HL-60 (cell line): ENCODE measurements at regions not wholly inside any gene's neighbourhood (a gene's known extent, or its start where the extent isn't known, plus 50 kb on each side); places are given as distances from the start of the nearest gene placed in this dataset.

ENCODE experiments used
- POLR2AphosphoS5 ChIP-seq: IDR thresholded peaks from 2 replicates; pipeline ENCODE4 v1.6.1; 2012; ENCODE audit warnings: low read depth
- TF ChIP-seq, protein P1 (sequence below): IDR thresholded peaks from one replicate; pipeline ENCODE4 v1.5.1; 2011; ENCODE audit warnings: low read length, control low read depth, inconsistent platforms; ENCODE audit not compliant: insufficient read depth
- TF ChIP-seq, protein P2 (sequence below): IDR thresholded peaks from 2 replicates; pipeline ENCODE4 v1.6.1; 2012; ENCODE audit warnings: low read depth; ENCODE audit not compliant: insufficient replicate concordance

- TF ChIP-seq, protein P1, sequence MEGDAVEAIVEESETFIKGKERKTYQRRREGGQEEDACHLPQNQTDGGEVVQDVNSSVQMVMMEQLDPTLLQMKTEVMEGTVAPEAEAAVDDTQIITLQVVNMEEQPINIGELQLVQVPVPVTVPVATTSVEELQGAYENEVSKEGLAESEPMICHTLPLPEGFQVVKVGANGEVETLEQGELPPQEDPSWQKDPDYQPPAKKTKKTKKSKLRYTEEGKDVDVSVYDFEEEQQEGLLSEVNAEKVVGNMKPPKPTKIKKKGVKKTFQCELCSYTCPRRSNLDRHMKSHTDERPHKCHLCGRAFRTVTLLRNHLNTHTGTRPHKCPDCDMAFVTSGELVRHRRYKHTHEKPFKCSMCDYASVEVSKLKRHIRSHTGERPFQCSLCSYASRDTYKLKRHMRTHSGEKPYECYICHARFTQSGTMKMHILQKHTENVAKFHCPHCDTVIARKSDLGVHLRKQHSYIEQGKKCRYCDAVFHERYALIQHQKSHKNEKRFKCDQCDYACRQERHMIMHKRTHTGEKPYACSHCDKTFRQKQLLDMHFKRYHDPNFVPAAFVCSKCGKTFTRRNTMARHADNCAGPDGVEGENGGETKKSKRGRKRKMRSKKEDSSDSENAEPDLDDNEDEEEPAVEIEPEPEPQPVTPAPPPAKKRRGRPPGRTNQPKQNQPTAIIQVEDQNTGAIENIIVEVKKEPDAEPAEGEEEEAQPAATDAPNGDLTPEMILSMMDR = no peak
- no peak for TF ChIP-seq POLR2AphosphoS5
- TF ChIP-seq, protein P2, sequence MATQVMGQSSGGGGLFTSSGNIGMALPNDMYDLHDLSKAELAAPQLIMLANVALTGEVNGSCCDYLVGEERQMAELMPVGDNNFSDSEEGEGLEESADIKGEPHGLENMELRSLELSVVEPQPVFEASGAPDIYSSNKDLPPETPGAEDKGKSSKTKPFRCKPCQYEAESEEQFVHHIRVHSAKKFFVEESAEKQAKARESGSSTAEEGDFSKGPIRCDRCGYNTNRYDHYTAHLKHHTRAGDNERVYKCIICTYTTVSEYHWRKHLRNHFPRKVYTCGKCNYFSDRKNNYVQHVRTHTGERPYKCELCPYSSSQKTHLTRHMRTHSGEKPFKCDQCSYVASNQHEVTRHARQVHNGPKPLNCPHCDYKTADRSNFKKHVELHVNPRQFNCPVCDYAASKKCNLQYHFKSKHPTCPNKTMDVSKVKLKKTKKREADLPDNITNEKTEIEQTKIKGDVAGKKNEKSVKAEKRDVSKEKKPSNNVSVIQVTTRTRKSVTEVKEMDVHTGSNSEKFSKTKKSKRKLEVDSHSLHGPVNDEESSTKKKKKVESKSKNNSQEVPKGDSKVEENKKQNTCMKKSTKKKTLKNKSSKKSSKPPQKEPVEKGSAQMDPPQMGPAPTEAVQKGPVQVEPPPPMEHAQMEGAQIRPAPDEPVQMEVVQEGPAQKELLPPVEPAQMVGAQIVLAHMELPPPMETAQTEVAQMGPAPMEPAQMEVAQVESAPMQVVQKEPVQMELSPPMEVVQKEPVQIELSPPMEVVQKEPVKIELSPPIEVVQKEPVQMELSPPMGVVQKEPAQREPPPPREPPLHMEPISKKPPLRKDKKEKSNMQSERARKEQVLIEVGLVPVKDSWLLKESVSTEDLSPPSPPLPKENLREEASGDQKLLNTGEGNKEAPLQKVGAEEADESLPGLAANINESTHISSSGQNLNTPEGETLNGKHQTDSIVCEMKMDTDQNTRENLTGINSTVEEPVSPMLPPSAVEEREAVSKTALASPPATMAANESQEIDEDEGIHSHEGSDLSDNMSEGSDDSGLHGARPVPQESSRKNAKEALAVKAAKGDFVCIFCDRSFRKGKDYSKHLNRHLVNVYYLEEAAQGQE = no peak
These were observed 435.7 kb downstream of the EFNB2 start for GRCh38 chr13:106099765-106100164.
